Stimulated activated CD4-positive, alpha-beta T cell treated with anti-CD3 and anti-CD28 coated beads, Interleukin-15, amount 100 ng/mL, for 48 hours (primary cell): ENCODE measurements at regions not wholly inside any gene's neighbourhood (a gene's known extent, or its start where the extent isn't known, plus 50 kb on each side); places are given as distances from the start of the nearest gene placed in this dataset.
"Not testable (repeated sequence)": the region's sequence is repeated elsewhere in the genome, so short reads cannot be mapped to it uniquely, and the experiment has no call there.

Experiments used
- DNase-seq, 2 donors: peaks; one replicate each; pipeline ENCODE4 v3.0.0-alpha.2; 2020; ENCODE audit warnings: low read depth in 2 of 2

DNA sequence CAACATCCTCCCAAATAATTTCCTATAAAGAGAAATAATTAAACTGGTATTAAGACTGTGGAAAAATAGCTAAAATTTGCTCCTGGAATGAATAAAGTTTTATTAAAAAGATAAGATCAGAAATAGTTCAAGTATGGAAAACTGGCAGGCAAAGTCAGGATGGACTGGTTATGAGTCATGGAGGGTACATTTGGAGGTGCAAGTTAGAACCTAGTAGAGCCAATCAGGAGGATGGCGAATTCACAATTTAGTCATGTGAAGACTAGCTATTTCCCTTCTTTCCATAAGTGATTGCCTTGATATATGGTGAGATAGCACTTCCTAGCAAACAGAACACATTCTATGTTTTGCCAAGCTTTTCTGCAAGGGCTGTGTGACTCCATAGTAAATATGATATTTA lies 1303.5 kb downstream of the EFNA5 start:
- no peak for DNase-seq

DNA sequence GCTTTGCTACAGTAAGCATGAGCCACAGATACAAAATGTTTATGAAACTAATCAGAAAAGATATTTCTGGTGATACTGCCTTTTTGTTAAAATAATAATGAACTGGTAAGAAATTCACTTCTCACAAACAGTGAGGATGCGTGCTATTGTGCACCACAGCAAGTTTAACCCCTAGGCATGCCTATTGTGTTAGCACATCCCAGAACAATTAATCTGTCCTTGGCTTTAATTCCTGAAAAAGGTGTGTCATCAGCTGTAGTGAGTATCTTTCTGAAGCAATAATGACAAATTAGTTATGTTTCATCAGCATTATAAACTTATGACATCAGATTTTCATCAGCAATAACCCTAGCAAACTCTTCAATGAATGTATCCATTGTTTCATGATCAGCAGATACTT lies 1307.2 kb downstream of the EFNA5 start:
- no peak for DNase-seq

DNA sequence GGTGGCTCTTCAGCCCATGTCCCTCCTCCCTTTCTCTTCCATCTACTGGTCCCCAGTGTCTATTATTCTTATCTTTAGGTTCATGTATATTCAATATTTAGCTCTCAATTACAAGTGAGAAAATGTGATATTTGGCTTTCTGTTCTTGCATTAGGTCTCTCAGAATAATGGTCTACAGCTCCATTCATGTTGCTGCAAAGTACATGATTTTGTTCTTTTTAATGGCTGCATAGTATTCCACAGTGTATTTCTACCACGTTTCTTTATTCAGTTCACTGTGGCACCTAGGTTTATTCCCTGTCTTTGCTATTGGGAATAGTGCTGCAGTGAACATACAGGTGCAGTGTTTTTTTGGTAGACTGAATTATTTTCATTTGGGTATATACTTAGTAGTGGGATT lies 1308.8 kb downstream of the EFNA5 start:
- DNase-seq = no peak

DNA sequence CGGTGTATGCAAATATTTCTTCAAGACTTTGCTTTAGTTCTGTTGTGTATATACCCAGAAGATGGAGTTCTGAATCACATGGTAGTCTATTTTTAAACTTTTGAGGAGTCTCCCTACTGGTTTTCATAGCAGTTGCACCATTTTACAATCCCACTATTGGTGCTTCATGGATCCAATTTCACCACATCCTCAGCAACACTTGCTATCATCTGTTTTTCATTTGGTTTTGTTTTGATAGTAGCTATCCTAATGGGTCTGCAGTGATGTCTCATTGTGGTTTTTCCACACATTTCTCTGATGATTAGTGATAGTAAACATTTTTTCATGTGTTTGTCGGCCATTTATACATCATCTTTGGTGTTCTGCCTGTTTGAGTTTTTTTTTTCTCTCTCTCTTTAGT lies 1339.3 kb downstream of the EFNA5 start:
- DNase-seq = no peak

DNA sequence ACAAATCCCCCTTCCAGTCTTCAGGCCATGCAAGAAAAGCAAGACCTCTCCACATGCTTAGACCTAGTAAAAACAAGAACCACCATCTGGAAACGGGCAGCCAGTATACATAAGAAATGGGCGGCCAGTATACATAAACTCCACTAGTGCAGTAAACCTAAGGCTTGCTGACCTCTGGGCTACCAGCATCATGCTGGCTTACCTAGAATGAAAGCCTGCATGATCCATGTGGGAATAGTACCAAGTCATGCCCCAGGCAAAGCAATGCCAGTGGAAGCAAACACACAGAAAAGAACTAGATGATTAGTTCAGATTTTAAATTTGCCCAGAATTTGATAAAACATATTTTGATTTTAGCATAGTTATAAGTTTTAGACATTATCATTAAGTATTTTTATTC lies 1346.4 kb downstream of the EFNA5 start:
- DNase-seq = no peak

DNA sequence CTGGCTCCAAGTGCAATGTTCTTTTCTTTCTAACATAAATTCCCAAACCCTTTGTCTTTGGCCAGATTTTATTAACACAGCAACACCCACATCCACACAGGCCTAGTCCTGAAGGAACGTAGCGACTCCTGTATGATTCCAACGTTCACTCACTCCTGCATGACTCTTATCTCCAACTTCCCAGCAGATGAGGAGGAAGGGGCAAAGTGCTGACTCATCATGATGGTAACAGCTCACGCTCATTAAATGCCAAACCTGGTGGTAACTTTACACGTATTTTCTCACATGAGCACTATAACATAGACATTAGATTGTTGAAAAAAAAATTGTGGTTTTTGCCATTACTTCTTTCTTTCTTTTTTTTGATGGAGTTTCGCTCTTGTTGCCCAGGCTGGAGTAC lies 1349.5 kb downstream of the EFNA5 start:
- DNase-seq = no peak

DNA sequence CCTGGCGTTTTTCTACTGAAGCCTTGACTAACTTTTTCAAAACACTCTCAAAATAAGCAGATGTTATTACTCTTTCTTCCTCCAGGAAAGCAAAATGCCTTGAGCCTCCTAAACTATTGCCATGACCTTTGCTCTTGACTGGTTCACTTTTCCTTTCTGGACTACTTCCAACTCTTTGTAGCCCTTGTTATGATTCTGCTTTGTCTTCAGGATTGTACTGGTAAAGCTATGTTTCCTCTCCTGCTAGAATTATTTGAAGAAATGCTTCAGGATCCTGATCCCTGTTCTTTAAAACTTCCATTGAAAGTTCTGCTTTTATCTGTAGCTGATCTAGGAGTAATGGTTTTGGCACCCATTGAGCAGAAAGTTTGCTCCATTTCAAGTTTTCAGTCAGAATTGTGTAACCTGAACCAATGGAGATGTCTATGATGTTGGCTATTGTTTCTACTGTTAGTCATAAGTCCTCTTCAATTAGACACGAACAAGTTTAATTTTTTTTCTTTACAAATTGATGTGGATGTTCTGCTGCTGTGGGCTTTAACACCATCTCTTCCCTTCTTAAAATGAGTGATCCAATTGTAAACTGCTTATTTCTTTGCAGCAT lies 1356.4 kb downstream of the EFNA5 start:
- DNase-seq = no peak

DNA sequence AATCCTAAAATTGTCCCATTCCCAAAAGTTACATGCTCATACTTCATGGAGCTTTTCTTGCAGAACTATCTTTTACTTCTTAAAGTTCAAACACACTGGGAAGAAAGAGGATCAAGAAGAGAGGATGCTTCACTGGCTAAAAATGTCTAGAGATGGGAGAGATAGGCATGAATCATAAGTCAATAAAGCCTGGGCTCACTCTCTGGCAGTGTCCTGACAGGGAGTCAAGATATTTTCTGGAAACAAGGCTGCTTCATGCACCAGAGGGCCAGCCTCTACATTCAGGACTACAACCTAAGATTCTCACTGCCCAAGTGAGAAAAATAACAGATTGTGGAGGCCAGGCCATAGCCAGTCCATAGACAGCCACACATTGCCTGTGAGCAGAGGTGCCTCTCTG lies 1358.4 kb downstream of the EFNA5 start:
- no peak for DNase-seq

DNA sequence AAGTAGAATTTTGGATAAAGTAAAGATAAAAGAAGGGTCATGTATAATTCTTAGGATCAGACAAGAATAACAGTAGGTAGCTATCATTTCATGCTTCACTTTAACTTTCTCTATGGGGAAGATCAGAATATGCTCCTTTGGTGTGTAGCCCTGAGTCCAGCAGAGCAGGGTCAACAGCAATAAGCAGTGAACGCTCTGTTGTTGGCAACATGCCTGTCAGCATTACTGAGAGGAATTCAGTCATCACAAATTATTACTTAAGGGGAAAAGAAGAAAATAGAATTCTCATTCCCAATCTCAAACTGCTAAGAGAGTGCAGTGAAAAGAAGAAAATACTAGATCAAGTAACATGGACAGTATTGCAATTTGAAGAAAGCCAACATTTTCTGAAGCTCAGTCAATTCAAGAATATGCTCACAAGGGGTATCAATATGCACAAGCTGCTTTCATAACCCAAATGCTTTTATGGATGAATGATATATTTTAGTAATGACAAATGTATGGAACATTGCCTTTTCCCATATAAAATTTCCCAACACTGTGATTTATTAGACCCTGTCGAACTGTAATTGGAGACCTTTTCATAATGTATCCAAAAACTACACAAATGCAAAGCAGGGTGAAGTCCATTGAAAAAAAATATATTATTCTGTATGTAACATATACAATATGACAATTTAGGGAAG lies 1359.4 kb downstream of the EFNA5 start:
- DNase-seq = no peak

DNA sequence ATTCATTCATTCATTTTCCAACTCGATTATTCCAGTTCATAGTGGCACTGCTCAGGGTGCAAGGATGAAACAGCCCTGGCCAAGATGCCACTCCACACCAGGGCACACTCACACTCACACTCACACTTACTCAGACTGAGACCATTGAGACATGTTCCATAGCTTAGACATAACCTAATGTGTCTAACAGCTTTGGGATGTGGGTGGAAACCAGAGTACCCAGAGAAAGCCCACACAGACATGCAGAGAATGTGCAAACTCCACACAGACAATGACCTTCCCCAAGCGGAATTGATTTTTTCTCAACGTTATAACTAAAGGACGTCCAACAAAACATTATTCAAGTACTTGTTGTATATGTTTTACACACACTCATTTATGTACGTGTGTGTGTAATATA lies 1363.5 kb downstream of the EFNA5 start:
- DNase-seq = no peak

DNA sequence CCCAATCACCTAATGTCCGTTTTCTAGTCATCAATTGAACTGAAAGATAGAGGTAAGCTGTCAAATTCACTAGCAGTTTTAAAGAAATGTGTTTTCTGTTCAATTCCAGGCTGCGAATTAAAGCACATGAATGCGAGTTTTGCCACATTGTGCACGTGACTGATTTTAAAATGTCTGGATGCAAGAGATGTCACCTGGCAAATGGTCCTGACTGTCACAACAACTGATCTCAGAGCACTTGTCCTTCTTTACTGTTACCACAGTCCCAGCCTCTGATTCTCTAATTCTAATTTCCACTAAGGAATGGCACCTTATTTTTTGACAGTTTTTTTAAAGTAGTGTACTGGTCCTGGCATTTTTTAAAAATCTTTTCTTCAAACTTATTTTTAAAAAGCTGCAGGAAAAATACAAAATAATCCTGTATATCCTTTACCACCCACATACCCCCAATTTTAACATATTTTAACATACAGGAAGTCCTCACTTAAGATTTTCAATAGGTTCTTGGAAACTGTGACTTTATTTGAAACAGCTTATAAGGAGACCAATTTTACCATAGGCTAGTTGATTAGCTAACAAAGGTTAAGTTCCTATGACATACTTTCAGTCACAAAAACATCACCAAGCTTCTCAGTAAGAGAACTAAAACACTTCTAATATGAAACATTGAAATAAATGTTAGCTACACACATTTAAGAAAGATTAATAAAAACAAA lies 1364.3 kb downstream of the EFNA5 start:
- DNase-seq = no peak

DNA sequence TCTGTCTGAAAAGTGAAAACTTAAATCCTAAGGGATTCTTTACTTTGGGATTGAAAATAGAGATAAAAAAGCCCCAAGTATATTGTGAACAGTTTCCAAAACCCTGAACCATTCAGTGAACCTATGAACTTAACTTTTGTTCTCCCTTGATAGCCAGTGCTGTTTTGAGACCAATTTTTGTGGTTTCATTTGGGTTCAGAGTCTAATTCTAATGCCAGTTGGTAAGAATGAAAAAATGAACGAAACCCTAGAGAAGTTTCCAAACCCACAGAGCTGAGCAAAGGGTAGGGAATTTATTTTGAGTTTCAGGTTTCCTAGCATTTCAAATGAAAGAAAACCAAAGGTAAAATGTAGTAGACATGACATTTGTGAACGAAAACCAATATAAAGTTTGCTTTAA lies 1366.8 kb downstream of the EFNA5 start:
- DNase-seq = no peak

DNA sequence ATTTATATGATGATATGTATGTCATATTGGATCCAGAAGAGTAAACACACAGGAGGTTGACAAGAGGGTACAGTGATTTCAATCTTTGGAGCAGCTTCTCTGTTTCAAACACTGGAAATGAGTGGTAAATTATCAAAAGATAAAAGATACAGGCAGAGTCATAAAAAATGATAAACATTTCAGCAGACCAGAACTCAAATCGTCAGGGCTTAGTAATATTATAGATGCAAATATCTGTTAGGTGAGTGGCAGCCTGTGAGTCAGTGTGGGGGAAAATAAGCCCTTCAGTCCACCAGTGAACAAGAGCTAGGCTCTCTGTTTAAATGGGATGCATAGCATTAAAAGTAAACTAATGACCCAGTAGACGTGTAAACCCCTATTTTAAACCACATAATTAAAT lies 1378.1 kb downstream of the EFNA5 start:
- no peak for DNase-seq

DNA sequence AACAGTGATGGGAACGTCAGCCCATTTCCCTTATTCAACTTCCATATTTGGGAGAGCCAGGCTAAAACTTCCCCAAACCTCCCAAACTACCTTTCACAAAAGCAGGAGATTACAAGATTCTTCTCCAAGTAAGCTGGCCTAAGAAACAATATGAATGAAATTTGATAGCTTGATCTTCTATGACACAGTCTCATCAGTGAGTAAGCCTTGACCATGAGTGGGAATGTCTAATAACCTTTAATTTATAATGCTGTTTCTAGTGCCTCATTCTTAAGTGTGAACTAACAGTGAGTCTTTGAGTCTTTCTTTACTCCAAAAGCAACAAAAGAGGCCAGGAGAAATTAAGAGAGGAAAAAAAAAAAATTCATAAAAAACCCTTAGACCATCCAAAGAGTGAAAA lies 1379.9 kb downstream of the EFNA5 start:
- DNase-seq = no peak

DNA sequence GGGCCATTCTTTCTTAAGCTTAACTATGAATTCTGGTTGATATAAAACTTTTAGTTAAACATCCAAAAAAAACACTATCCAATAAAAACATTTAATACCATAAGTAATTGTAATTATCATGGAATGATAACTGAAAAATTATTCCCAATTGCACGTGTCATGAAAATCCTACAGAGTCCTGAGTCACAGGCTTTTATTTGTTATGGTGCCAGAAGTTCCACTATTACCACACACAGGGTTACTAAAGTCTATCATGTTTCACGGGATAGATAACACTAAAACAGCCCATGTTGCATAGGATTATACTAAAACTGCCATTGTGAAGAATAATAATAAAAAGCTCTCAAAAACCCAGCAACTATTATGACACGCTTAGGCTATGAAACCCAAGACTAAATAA lies 1381.8 kb downstream of the EFNA5 start:
- DNase-seq = no peak

DNA sequence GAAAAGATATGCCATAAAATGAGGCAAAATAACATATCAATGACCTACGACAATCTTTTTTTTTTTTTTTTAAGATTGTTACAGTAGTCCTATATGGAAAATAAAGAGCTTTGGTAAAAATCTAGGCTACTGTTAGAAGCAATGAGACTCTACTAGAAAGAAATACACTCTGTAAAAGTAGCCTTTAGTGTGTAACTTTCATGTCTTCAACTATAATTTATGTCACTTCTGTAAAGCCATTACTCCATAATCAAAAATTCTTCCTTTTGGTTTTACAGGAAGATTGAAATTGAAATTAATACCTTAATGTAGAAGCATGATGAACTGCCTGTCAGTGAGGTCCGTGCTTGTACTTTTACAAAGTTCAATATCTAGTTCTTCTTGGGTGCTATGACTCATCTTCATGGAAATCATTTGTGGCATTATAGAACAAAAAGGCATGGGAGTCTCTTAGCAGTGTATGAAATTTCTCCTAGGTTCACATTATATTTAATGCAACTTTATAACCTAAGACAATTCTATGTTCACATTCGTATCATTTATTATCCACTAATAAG lies 1393.1 kb downstream of the EFNA5 start:
- DNase-seq = no peak

DNA sequence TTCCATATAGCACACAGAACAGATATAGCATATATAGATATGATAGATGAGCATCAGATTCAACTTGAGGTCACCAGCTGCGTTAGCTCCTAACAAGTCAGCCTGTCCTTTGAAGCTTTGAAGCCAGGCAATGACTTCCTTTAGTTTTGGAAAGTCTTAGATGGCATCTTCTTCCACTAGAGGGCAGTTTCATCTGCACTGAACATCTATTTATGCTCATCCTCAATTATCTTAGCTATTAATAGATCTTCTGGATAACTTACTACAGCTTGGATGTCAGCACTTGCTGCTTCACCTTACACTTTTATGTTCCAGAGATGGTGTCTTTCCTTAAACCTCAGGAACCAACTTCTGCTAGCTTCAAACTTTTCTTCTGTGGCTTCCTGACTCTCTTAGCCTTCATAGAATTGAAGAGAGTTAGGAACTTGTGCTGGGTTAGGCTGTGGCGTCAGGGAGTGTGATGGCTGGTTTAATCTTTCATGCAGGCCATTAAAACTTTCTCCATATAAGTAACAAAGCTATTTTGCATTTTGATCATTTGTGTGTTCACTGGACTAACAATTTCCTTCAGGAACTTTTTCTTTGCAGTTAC lies 1401.4 kb downstream of the EFNA5 start:
- DNase-seq = no peak

DNA sequence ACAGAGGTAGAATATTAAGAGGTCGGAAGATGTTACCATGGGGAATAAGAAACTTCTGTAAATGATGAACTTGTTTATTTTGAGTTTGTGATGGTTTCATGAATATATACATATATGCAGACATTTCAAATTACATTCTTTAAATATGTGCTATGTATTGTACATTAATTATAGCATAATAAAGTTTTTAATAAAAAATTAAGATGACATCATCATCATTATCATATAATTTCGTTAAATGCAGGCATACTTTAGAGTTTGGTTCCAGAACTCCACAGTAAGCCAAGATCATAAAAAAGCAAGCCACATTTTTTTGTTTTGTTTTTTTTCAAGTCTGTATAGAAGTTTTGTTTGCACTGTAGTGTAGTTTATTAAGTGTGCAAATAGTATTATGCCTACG lies 1403.5 kb downstream of the EFNA5 start:
- no peak for DNase-seq

DNA sequence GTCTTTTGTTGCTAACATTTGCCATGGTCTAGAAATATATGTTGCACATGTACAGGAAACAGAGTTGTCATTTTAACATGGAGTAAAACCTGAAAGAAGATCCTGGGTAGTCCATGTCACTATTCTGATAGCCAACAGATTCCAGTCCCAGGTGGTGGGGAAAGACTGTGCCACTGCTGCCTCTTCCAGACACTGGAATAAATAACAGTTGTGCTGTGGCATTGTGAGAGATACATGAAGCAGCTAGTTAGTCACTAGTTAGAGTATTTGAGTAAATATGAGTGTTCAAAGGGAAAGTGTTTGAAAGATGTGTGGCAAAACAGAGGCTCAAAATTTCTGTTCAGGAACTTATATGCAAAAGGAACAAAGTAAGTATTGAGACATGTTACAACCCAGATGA lies 1408.3 kb downstream of the EFNA5 start:
- no peak for DNase-seq

DNA sequence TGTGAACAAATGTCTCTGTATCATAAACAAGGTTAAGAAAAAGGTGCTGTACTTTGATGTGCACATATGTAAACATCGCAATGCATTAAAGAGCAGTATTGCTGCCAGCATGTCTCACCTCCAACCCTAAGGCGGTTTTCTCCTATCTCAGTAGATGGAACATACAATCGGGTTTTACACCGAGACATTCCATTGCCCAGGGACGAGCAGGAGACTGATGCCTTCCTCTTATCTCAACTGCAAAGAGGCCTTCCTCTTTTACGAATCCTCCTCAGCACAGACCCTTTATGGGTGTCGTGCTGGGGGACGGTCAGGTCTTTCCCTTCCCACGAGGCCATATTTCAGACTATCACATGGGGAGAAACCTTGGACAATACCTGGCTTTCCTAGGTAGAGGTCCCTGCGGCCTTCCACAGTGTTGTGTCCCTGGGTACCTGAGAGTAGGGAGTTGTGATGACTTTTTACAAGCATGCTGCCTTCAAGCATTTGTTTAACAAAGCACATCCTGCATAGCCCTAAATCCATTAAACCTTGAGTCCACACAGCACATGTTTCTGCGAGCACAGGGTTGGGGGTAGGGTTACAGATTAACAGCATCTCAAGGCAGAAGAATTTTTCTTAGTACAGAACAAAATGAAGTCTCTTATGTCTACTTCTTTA lies 1411.2 kb downstream of the EFNA5 start:
- not testable (repeated sequence) for DNase-seq

DNA sequence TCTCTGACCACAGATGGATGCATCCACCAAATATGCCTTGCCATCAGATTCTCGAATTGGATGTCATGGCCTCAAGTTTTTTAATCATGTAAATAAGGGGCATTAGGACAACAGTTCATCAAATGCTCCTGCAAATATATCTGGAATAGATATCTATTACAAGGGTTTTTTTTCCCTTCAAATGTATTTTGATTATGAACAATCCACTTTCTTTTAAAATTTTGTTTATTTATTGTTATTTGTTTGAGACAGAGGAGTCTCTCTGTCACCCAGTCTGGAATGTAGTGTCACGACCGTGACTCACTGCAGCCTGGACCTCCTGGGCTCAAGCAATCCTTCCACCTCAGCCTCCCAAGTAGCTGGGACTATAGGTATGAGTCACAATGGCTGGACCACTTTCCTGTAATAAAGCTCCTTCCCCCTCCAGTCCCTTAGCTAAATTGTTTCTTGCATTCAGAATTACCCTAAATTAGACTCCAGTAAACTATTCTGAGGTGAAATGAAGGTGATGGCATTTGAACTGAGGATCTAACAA lies 1412.1 kb downstream of the EFNA5 start:
- no peak for DNase-seq

DNA sequence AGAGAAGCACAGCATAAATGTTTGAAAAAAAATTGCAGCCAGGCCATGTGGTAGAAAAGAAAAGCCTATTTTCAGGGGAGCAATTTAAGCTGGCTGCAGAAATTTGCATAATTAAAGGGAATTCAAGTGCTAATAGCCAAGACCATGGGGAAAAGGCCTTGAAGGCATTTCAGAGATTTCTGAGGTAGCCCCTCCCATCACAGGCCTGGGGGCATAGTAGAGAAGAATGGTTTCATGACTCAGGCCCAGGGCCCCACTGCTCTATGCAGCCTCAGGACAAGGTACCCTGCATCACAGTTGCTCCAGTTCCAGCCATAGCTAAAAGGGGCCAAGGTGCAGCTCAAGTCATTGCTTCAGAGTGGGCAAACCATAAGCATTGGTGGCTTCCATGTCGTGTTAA lies 1416.0 kb downstream of the EFNA5 start:
- DNase-seq = no peak
